ENCODE measurements at regions not wholly inside any gene's neighbourhood (a gene's known extent, or its start where the extent isn't known, plus 50 kb on each side); places are given as distances from the start of the nearest gene placed in this dataset.

- no peak overlapping the region for H3K4me3 ChIP-seq (ENCODE audit: low read depth, low read length)
- no peak for TF ChIP-seq CTCF (conservative IDR thresholded peaks at IDR 0.05; ENCODE audit: low read depth, low read length)
- no peak for DNase-seq (ENCODE audit: low read depth)
Observed at GRCh38 chr10:55378196-55378595, 577.2 kb upstream of the PCDH15 start.

- no peak for TF ChIP-seq CTCF (conservative IDR thresholded peaks at IDR 0.05; ENCODE audit: low read depth, low read length)
Observed at GRCh38 chr10:55374917-55375316, 573.9 kb upstream of the PCDH15 start.

GRCh38 chr10:55374060-55374459, 573.0 kb upstream of the PCDH15 start:
- H3K4me3 ChIP-seq (ENCODE audit: low read depth, low read length): no peak overlapping the region
- DNase-seq (ENCODE audit: low read depth): no peak
- TF ChIP-seq CTCF (conservative IDR thresholded peaks at IDR 0.05; ENCODE audit: low read depth, low read length): no peak

More at GRCh38 chr10:55374917-55375316, 573.9 kb upstream of the PCDH15 start:
- H3K4me3 ChIP-seq (ENCODE audit: low read depth, low read length): no peak overlapping the region
- no peak for DNase-seq (ENCODE audit: low read depth)

- no peak for TF ChIP-seq CTCF (conservative IDR thresholded peaks at IDR 0.05; ENCODE audit: low read depth, low read length)
Observed at GRCh38 chr10:55369670-55370420, 568.8 kb upstream of the PCDH15 start.

GRCh38 chr10:55368467-55368866, 567.4 kb upstream of the PCDH15 start:
- DNase-seq (ENCODE audit: low read depth): no peak
- TF ChIP-seq CTCF (conservative IDR thresholded peaks at IDR 0.05; ENCODE audit: low read depth, low read length): no peak
- no peak overlapping the region for H3K4me3 ChIP-seq (ENCODE audit: low read depth, low read length)

More at GRCh38 chr10:55369670-55370420, 568.8 kb upstream of the PCDH15 start:
- no peak for DNase-seq (ENCODE audit: low read depth)
- no peak overlapping the region for H3K4me3 ChIP-seq (ENCODE audit: low read depth, low read length)

GRCh38 chr10:55367555-55367954, 566.5 kb upstream of the PCDH15 start:
- no peak for DNase-seq (ENCODE audit: low read depth)
- no peak overlapping the region for H3K4me3 ChIP-seq (ENCODE audit: low read depth, low read length)
- no peak for TF ChIP-seq CTCF (conservative IDR thresholded peaks at IDR 0.05; ENCODE audit: low read depth, low read length)

- DNase-seq (ENCODE audit: low read depth): no peak
- TF ChIP-seq CTCF (conservative IDR thresholded peaks at IDR 0.05; ENCODE audit: low read depth, low read length): no peak
- no peak overlapping the region for H3K4me3 ChIP-seq (ENCODE audit: low read depth, low read length)
Observed at GRCh38 chr10:55358539-55358938, 557.5 kb upstream of the PCDH15 start.

Measured in epithelial cell of proximal tubule (primary cell).